Skeletal muscle cell (primary cell): ENCODE measurements at regions not wholly inside any gene's neighbourhood (a gene's known extent, or its start where the extent isn't known, plus 50 kb on each side); places are given as distances from the start of the nearest gene placed in this dataset.
"Not testable (repeated sequence)": the region's sequence is repeated elsewhere in the genome, so short reads cannot be mapped to it uniquely, and the experiment has no call there.

Source experiments
- DNase-seq: peaks from one replicate; pipeline ENCODE4 v3.0.0-alpha.2; 2010; ENCODE audit warnings: low read depth
- H3K4me3 ChIP-seq: 2 replicates; pipeline ENCODE4 v1.5.1; 2011; ENCODE audit warnings: low read depth, mild to moderate bottlenecking, control low read depth, low read length, moderate library complexity

DNA sequence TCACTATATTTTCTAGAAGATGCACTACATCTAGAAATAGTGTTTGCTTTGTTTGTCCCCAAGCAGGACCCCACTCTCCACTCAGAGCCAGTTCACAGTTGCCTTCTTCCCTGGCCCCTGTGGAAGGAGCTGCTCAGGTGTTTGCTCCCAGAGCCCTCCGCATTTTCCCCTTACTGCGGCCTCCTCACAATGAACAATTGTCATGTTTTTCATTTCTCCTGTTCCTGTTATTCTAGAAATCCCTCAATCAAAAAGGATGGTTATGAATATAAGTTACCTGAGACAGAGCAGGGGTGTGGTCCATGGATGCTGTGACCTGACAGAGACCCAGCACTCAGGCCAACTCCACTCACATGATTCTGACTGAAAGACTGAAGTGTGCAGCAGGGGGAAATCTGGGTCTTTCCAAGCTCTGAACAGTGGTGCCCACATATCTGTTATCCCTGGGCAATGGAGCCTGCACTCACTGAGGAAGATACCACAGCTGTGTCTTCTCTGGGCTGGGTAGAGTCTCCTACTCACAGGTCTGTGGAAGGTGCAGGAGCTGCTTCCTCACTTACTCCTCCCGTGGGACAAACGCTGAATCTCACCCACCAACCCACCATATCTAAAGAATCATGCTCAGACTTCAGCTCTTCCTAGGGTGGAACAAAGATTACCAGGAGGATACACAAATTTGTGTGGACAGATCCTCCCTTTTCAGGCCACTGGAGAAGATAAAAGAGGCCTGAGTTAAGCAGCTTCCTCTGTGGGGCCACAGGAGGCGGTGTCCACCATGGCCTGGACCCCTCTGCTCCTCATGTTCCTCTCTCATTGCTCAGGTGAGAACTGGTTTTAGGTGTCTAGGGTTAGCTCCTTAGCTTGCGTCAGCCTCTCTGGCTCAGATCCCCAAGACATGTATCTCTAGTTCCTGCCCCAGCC is 87.1 kb upstream of the TOP3B start:
- no peak for DNase-seq
- H3K4me3 ChIP-seq: no peak overlapping the region

DNA sequence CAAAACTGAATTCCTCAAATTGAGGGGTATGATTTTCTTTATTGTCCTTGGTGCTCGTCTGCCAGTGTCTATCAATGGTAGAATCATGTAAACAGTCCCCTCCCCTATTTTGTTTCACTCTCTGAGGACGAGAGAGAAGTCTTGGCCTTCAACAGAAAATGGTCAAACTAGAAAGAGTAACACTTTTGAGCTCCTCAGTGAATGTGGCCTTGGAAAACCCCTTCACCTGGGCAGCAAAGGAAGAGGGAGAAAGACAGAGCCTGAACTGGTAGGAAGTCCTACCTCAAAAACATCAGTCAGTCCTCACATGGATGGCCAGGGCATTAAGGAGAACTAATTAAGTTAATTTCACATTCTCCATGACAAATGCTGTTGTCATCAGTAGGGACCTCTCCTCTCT is 86.1 kb upstream of the TOP3B start:
- no peak for DNase-seq

DNA sequence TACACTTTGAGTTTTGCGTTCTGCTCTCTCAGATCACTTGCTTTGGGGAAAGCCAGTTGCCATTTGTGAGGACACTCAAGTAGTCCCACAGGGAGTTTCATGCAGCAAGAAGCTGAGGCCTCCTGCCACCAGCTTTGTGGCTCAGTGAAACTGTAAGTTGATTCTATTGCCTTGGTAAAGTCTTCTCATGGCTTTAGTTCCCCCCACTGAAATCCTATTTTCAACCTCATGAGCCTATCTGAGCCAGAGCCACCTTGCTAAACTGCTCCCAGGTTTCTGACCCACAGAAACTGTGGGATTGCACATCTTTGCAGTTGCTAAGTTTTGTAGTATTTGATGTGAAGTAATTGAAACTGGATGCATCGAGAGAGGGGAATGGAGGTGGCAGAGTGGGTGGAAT is 85.4 kb upstream of the TOP3B start:
- DNase-seq: no peak
- no peak overlapping the region for H3K4me3 ChIP-seq

More for the DNA sequence above, 86.1 kb upstream of the TOP3B start:
- H3K4me3 ChIP-seq: no peak overlapping the region

DNA sequence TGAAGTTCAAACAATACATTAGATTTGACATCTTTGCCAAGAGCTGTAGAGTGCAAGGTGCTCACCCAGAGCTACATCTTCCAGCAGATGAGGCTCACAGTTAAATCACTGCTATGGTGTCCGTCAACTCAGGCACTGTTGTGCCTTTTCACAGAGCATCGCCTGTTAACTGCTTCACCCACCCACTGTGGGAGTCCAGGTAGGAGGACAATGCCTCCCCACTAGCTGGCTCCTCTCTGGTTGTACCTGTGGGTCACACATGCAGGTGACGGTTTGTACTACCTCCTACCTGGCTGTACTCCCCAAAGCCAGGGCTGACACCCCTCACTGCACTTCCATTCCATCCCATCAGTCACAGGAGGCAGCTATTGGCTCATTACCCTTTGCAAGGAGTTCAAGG is 84.6 kb upstream of the TOP3B start:
- no peak for DNase-seq

DNA sequence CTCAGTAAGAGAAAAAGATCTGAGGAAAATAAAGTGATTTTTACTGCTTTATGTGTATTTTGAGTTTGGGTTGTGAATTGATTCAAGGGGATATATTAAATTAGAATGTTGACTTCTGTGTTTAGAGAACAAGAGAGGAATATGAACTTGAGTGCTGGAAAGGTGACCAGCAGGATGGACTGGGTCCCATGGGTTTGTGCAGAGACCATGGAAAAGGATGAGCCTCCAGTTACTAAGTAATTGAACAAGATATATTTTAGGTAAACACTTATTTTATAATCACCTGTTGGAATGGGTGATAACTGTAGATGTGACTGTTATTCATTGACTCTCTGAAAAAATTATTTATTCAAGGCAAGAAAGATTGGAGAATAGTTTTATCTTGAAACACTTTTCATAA is 82.0 kb upstream of the TOP3B start:
- no peak overlapping the region for H3K4me3 ChIP-seq
- no peak for DNase-seq

More for the DNA sequence above, 84.6 kb upstream of the TOP3B start:
- H3K4me3 ChIP-seq: no peak overlapping the region

DNA sequence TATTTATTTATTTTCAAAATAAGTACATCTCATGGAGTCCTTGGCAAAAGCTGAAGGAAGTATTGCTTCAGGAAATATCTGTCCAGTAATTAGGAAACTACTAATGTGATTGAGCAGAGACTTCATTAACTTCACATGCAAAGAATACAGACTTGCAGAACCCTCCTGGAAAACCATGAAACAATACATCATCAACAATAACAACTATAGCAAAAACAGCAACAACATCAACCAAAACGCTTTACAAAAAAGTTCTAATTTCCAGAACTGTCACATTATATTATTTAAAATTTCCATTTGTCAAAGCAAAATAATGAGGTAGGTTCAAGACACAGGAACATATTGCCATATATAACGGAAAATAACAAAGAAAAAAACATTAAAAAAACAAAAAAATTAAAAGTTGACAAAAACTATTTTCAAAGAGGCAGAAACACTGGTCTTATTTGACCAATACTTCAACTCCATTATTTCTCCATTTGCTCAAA is 79.8 kb upstream of the TOP3B start:
- no peak for DNase-seq
- H3K4me3 ChIP-seq: no peak overlapping the region

DNA sequence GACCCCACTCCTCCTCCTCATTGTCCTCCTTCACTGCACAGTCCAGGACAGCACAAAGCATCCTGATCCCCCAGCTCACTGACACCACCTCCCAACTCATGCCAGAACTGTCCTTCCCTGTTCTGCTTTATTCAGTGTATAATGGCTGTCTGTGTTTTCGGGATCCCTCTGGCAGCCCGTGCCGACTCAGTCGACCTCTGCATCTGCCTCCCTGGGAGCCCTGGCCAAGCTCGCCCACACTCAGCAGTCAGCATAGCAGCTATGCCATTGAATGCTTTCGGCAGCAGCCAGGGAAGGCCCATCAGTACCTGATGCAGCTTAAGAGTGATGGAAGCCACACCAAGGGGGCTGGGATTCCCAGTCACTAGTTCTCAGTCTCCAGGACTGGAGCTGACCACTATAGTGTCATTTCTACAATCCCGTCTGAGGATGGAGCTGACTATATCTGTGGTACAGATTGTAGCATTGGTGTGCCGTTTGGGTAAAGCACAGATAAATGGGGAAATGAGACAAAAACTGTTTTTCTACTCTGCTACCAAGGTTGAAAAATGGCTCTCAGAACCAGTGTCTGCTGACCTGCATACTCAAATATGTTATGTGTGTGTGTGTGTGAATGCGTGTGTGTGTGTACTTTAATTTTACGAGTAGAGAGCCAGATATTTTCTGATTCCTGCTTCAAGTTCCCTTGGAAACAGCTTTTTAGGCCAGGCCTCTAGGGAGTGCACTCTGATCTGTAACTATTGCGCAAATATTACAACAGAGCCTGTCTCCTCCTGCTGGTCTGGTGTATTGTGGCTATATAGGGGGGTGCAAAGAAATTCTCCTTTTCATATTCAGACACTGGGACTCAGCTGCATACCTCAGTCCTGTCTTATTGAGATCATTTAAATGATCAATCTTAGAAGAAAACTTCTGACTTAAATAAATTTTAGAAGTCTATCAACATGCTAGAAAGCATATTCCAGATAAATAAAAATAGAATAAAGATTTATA is 78.8 kb upstream of the TOP3B start:
- DNase-seq: peak; percentile 71
- no peak overlapping the region for H3K4me3 ChIP-seq

DNA sequence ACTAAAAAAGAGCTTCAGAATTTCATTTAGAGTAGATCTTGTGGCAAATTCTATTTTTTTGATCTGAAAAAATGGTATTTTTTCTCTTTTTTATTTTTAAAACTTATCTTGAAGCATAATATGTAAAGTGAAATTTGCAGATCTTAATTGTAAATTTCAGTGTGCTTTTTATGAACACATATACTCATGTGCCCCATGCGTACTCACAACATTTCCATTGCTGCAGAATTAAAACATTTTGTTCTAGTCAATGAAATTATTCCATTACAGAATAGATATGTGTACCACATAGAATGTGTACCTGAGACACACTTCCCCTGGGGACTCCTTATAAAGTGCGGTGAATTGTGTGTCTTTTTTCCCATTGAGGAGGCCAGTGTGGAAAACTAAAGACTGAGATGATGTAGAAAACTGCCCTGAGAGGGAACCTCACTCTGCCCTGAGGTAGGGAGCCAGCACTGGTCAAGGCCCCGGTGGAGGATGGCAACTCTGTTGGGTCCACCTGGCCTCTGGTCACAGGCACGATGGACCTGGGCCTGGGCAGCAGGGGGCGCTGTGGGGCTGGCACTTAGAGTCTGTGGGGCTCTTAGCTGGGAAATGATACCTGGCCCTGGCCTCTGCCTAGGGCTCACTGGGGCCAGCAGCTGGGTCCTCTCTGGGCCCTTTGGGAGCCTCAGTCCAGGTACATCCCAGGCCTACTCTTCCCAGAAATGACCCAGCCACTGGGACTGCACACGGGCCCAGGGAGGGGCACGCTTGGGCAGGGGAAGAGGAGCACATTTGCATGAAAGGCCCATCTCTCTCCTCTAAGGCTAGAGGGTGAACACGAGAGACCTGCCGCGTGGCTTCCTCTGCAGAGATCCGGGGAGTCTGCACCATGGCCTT is 77.9 kb upstream of the TOP3B start:
- DNase-seq: no peak

DNA sequence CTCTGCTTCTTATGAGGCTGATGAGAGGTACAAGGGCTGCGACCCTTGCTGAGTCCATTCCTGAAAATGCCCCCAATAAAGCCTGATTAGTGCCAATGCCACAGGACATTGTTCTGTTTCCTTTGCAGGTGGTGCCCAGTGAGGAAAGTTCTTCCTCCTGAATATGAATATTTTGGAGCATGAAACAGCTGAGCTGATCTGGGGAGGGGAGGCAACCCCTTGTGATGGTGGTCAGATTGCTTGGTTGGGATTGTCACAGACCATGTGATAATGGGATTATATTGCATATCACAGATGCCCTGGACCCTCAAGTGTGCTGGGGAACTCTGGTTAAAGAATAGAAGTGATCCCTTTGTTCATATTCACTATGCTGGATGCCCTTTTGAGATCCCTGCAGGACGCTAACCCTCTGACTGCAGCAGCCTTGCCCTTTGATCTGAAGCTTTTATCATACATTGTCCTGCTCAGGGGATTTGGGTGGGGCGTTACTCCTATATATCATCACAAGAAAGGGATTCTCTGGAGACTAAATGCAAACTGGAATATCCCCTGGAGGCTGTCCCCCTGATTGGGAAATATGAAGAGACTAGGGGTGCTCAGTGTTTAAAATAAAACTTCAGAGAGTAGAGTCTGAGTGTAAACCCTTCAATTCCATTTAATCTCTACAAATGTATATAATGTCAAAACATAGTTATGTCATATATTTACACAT is 76.9 kb upstream of the TOP3B start:
- DNase-seq: no peak
- H3K4me3 ChIP-seq: no peak overlapping the region

More for the DNA sequence above, 77.9 kb upstream of the TOP3B start:
- H3K4me3 ChIP-seq: no peak overlapping the region

DNA sequence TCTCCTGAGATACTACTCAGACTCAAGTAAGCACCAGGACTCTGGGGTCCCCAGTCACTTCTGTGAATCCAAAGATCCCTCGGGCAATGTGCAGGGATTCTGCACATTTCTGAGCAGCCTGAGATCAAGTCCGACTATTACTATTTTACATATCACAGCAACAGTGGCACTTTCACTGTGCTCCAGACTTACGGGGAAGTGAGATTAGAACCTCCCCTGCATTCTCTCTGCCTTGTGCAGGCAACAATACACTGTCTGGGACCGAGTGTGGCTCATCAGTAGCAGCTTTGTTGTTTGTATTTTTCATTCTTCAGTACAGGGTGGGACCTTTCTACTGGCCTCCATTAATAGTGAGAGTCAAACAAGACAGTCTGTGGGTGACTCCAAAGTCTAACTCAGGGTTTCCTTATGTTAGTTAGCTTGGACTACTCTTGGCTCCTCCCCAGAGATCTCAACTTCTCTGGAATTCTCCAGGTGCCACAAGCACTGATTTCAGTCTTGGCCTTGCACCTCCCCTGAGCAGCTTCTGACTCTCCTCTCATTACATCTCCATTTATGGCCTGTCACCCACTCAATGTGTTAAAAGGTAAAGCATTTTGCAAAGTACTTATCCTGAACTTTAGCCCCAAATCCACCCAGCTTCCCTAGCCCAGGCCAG is 76.2 kb upstream of the TOP3B start:
- no peak for DNase-seq
- no peak overlapping the region for H3K4me3 ChIP-seq

DNA sequence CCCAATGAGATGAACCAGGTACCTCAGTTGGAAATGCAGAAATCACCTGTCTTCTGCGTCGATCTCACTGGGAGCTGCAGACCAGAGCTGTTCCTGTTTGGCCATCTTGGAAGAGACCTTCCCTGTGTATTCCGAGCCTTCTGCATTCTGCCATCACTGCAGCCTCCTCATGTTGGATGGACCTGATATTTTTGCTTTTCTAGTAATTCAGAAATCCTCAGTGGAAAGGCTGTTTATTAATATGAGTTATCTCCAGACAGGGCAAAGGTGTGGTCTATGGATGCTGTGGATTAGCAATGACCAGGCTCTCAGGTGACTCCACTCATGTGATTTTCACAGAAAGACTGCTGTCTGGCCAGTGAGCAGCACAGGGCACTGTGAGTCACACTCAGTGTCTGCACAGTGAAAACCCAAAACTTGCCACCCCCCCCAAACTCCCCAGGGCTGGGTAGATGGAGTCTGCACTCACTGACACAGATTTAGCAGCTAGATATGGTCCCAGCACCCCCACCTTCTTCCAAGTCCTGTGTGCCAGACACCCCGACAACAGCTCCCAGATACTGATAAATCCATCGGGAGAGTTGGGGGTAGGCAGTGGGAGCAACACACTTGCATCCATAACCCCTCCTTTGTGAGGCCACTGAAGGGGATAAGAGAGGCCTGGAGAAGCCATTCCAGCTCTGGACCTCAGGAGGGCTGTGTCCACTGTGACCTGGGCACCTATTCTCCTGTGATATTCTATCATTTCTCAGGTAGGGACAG is 75.2 kb upstream of the TOP3B start:
- H3K4me3 ChIP-seq: no peak overlapping the region
- no peak for DNase-seq

DNA sequence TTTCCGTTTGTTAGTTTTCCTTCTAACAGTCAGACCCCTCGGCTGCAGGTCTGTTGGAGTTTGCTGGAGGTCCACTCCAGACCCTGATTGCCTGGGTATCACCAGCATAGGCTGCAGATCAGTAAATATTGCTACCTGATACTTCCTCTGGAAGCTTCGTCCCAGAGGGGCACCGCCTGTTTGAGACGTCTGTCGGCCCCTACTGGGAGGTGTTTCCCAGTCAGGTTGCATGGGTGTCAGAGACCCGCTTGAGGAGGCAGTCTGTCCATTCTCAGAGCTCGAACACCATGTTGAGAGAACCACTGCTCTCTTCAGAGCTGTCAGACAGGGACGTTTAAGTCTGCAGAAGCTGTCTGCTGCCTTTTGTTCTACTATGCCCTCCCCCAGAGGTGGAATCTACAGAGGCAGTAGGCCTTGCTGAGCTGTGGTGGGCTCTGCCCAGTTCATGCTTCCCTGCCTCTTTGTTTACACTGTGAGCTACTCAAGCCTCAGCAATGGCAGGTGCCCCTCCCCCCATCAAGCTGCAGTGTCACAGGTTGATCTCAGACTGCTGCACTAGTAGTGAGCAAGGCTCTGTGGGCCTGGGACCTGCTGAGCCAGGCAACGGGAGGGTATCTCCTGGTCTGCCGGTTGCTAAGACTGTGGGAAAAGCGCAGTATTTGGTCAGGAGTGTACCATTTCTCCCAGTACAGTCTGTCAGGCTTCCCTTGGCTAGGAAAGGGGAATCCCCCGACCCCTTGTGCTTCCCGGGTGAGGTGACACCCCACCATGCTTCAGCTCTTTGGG is 74.4 kb upstream of the TOP3B start:
- not testable (repeated sequence) for H3K4me3 ChIP-seq, DNase-seq

DNA sequence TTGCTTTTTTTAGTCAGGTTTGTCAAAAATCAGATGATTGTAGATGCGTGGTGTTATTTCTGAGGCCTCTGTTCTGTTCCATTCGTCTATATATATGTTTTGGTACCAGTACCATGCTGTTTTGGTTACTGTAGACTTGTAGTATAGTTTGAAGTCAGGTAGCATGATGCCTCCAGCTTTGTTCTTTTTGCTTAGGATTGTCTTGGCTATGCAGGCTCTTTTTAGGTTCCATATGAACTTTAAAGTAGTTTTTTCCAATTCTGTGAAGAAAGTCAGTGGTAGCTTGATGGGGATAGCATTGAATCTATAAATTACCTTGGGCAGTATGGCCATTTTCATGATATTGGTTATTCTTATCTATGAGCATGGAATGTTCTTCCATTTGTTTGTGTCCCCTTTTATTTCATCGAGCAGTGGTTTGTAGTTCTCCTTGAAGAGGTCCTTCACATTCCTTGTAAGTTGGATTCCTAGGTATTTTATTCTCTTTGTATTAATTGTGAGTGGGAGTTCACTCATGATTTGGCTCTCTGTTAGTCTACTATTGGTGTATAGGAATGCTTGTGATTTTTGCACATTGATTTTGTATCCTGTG is 70.1 kb upstream of the TOP3B start:
- not testable (repeated sequence) for DNase-seq, H3K4me3 ChIP-seq

DNA sequence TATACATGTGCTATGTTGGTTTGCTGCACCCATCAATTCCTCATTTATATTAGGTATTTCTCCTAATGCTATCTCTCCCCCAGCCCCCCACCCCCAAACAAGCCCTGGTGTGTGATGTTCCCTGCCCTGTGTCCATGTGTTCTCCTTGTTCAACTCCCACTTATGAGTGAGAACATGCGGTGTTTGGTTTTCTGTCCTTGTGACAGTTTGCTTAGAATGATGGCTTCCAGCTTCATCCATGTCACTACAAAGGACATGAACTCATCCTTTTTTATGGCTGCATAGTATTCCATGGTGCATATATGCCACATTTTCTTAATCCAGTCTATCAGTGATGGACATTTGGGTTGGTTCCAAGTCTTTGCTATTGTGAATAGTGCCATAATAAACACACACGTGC is 68.4 kb upstream of the TOP3B start:
- not testable (repeated sequence) for DNase-seq

DNA sequence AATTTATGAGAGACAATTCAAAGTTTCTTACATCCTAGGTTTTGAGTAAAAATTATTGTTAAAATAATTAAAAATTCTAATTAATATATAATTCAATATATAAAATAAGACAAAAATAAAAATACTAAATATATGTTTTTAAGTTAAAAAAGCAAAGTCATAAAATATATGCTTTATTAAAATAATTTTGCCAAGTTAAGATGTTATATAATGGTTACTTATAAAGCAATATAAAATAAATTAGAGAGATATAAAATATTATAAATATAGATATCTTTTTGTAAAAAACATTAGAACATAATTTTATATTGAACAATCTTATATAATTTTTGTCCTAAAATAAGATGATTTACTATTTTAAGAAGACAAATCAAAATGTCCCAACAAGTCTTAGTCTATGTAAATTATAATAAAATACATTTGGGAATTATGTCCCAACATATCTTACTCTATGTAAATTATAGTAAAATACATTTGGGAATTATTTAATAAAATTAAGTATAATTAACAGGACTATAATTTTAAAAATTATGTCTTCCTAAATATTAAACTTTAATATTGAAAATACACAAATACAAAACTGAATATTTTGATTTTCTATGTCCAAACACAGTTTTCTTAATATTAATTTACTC is 67.7 kb upstream of the TOP3B start:
- no peak overlapping the region for H3K4me3 ChIP-seq
- no peak for DNase-seq

More for the DNA sequence above, 68.4 kb upstream of the TOP3B start:
- not testable (repeated sequence) for H3K4me3 ChIP-seq

DNA sequence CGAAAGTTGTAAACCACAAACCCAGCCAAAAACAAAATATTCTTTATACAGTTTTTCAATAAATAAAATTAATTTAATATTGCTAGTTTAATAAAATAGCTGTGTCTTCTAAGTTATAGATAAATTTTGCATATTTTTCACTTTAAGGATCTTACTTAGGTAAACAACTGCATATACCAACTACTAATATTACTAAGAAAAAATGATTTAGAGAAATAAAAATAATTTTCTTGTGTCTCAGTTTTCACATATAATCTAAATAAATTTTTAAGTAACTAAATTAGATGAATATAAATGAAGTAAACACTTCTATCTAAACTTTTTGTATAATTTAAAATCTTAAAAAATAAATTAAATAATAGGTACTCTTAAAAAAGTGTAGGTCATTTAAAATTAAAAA is 67.1 kb upstream of the TOP3B start:
- DNase-seq: no peak
- no peak overlapping the region for H3K4me3 ChIP-seq
